ENCODE measurements at regions not wholly inside any gene's neighbourhood (a gene's known extent, or its start where the extent isn't known, plus 50 kb on each side); places are given as distances from the start of the nearest gene placed in this dataset.

GRCh38 chr6:103680116-103680515, 1179.6 kb downstream of the HACE1 start:
- in situ Hi-C loops (cut with MboI): no loop called here
- H3K79me2 ChIP-seq (ENCODE audit: control insufficient read depth, insufficient read depth, low read length): no peaks in the 10 kb centered on the region
- FAIRE-seq: no peak
- no peaks in the 10 kb centered on the region for H3K4me1 ChIP-seq (replicated peaks in 1 of 2; ENCODE audit: control insufficient read depth in 2 of 2, insufficient read depth in 2 of 2, low read length in 2 of 2)
- H3K9ac ChIP-seq (ENCODE audit: insufficient read depth in 1 of 2, low read depth in 2 of 2, low read length in 2 of 2): no peak overlapping the region
- H3K9me3 ChIP-seq (replicated peaks; ENCODE audit: control insufficient read depth, insufficient read depth, low read depth, low read length): no peaks in the 10 kb centered on the region
- H3K27me3 ChIP-seq (ENCODE audit: control insufficient read depth in 2 of 2, insufficient read depth in 2 of 2, low read length in 2 of 2): no peaks in the 10 kb centered on the region
- ATAC-seq: no peak
- POLR2A ChIA-PET: no interaction called here
- H3K36me3 ChIP-seq (ENCODE audit: control insufficient read depth, insufficient read depth, low read length): no peaks in the 10 kb centered on the region
- intact Hi-C loops (cut with micrococcal nuclease): no loop called here
- 0% methylated on average over 1 of the region's 1 CpG for WGBS (ENCODE audit: insufficient coverage, low coverage, missing lambda C conversion rate)
- no peak overlapping the region for H3K27ac ChIP-seq (ENCODE audit: extremely low read depth, low read depth, low read length)
- CTCF ChIA-PET (ENCODE audit: low intra/inter-chr PET ratio): no interaction called here
- no peak for TF ChIP-seq EGR1 (conservative IDR thresholded peaks at IDR 0.05)
- TF ChIP-seq ZNF316 (IDR thresholded peaks at IDR 0.05): no peak
- TF ChIP-seq MBD1 (CRISPR knock-in tag; IDR thresholded peaks at IDR 0.05): no peak
- TF ChIP-seq ZFP30 (CRISPR knock-in tag; IDR thresholded peaks at IDR 0.05; ENCODE audit: borderline replicate concordance): no peak
- no peak for TF ChIP-seq ZNF197 (CRISPR knock-in tag; IDR thresholded peaks at IDR 0.05; ENCODE audit: low read depth)
- no peak for TF ChIP-seq NR3C1 (CRISPR knock-in tag; IDR thresholded peaks at IDR 0.05)
- TF ChIP-seq ZNF140 (CRISPR knock-in tag; IDR thresholded peaks at IDR 0.05): no peak
- no peak for TF ChIP-seq ZBTB34 (CRISPR knock-in tag; IDR thresholded peaks at IDR 0.05)
- TF ChIP-seq, protein P1, sequence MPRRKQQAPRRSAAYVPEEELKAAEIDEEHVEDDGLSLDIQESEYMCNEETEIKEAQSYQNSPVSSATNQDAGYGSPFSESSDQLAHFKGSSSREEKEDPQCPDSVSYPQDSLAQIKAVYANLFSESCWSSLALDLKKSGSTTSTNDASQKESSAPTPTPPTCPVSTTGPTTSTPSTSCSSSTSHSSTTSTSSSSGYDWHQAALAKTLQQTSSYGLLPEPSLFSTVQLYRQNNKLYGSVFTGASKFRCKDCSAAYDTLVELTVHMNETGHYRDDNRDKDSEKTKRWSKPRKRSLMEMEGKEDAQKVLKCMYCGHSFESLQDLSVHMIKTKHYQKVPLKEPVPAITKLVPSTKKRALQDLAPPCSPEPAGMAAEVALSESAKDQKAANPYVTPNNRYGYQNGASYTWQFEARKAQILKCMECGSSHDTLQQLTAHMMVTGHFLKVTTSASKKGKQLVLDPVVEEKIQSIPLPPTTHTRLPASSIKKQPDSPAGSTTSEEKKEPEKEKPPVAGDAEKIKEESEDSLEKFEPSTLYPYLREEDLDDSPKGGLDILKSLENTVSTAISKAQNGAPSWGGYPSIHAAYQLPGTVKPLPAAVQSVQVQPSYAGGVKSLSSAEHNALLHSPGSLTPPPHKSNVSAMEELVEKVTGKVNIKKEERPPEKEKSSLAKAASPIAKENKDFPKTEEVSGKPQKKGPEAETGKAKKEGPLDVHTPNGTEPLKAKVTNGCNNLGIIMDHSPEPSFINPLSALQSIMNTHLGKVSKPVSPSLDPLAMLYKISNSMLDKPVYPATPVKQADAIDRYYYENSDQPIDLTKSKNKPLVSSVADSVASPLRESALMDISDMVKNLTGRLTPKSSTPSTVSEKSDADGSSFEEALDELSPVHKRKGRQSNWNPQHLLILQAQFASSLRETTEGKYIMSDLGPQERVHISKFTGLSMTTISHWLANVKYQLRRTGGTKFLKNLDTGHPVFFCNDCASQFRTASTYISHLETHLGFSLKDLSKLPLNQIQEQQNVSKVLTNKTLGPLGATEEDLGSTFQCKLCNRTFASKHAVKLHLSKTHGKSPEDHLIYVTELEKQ (CRISPR knock-in tag; IDR thresholded peaks at IDR 0.05): no peak
- TF ChIP-seq NCOA1 (IDR thresholded peaks at IDR 0.05; ENCODE audit: low read depth): no peak
- no TSS peak for BruUV-seq (replicated peaks)
- H2AFZ ChIP-seq (ENCODE audit: low read depth, low read length): no peak overlapping the region
- no peaks in the 10 kb centered on the region for H4K20me1 ChIP-seq (replicated peaks; ENCODE audit: control insufficient read depth, insufficient read depth, low read length)
- no peak overlapping the region for H3K4me3 ChIP-seq
- no peak overlapping the region for H3K4me2 ChIP-seq (ENCODE audit: insufficient read depth, low read length)
- H3K9me1 ChIP-seq (ENCODE audit: control insufficient read depth, insufficient read depth, low read length): no peaks in the 10 kb centered on the region
- no peak for DNase-seq (ENCODE audit: extremely low read depth in 1 of 4, low spot score in 3 of 4)
